ENCODE measurements at regions not wholly inside any gene's neighbourhood (a gene's known extent, or its start where the extent isn't known, plus 50 kb on each side); places are given as distances from the start of the nearest gene placed in this dataset.

- TF ChIP-seq CTCF (conservative IDR thresholded peaks at IDR 0.05; ENCODE audit: low read depth, low read length), result no peak
- peak overlapping the region; percentile 62 for H3K4me3 ChIP-seq (ENCODE audit: low read depth, low read length)
- DNase-seq (ENCODE audit: low read depth), result no peak
Measured at GRCh38 chr6:125363824-125364165, 62.0 kb upstream of the HDDC2 start.

- no peak overlapping the region for H3K4me3 ChIP-seq (ENCODE audit: low read depth, low read length)
- TF ChIP-seq CTCF (conservative IDR thresholded peaks at IDR 0.05; ENCODE audit: low read depth, low read length), result no peak
- DNase-seq (ENCODE audit: low read depth), result no peak
Measured at GRCh38 chr6:125365230-125365629, 63.5 kb upstream of the HDDC2 start.

- DNase-seq (ENCODE audit: low read depth), result no peak
- no peak overlapping the region for H3K4me3 ChIP-seq (ENCODE audit: low read depth, low read length)
- TF ChIP-seq CTCF (conservative IDR thresholded peaks at IDR 0.05; ENCODE audit: low read depth, low read length), result no peak
Measured at GRCh38 chr6:125367036-125367782, 65.4 kb upstream of the HDDC2 start.

GRCh38 chr6:125370343-125370742 lies 68.6 kb upstream of the HDDC2 start:
- TF ChIP-seq CTCF (conservative IDR thresholded peaks at IDR 0.05; ENCODE audit: low read depth, low read length), result no peak
- DNase-seq (ENCODE audit: low read depth), result no peak
- H3K4me3 ChIP-seq (ENCODE audit: low read depth, low read length), result no peak overlapping the region

- no peak overlapping the region for H3K4me3 ChIP-seq (ENCODE audit: low read depth, low read length)
- DNase-seq (ENCODE audit: low read depth), result no peak
- TF ChIP-seq CTCF (conservative IDR thresholded peaks at IDR 0.05; ENCODE audit: low read depth, low read length), result no peak
Measured at GRCh38 chr6:125375013-125375412, 73.2 kb upstream of the HDDC2 start.

GRCh38 chr6:125375821-125376220 lies 74.1 kb upstream of the HDDC2 start:
- DNase-seq (ENCODE audit: low read depth), result peak; percentile 72
- no peak overlapping the region for H3K4me3 ChIP-seq (ENCODE audit: low read depth, low read length)
- no peak for TF ChIP-seq CTCF (conservative IDR thresholded peaks at IDR 0.05; ENCODE audit: low read depth, low read length)

- DNase-seq (ENCODE audit: low read depth), result peak; percentile 94
- TF ChIP-seq CTCF (conservative IDR thresholded peaks at IDR 0.05; ENCODE audit: low read depth, low read length), result no peak
- H3K4me3 ChIP-seq (ENCODE audit: low read depth, low read length), result no peak overlapping the region
Measured at GRCh38 chr6:125377621-125378020, 75.9 kb upstream of the HDDC2 start.

Data from choroid plexus epithelial cell (primary cell).